DMS53 (cell line): ENCODE measurements at regions not wholly inside any gene's neighbourhood (a gene's known extent, or its start where the extent isn't known, plus 50 kb on each side); places are given as distances from the start of the nearest gene placed in this dataset.
"Not testable (repeated sequence)": the region's sequence is repeated elsewhere in the genome, so short reads cannot be mapped to it uniquely, and the experiment has no call there.

Source experiments
- DNase-seq: peaks from one replicate; lab custom pipeline; 2025; lab: John Stamatoyannopoulos, UW

DNA sequence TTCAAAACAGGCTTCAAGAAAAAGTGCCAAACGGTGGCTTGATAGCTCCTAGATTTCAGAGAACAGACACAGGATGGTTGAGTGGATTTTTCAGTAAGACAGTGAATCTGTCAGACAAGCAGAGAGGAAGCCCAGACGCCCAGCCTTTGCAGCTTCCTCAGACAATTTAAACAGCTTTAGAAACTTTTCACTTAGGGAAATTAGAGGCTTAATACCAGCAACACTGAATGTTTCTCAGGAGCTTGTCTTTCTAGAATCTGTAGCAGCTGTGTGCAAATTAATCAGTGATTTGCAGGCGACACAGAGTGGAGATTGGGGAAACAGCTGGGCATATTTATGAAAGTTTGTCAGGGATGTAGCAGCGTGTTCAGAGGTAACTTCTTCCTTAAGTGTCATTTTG lies 362.1 kb downstream of the GALC start:
- no peak for DNase-seq

DNA sequence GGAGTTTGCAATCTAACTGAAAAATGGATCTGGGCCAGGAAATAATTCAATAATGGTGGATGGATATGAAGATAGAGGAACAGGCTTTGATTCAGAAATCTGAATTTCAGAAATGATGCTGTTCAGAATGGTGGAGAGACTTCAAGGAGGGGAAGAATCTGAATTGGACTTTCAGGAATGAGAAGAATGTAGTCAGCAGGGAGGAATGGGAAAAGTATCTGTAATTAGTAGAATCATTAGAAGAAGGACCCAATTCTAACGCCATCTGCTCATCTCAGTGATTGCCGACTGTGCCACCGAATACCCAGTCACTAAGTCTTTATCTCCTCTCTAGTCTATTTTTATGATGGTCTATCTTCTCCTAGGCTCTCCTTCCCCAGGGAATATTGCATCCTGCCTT lies 363.2 kb downstream of the GALC start:
- no peak for DNase-seq

DNA sequence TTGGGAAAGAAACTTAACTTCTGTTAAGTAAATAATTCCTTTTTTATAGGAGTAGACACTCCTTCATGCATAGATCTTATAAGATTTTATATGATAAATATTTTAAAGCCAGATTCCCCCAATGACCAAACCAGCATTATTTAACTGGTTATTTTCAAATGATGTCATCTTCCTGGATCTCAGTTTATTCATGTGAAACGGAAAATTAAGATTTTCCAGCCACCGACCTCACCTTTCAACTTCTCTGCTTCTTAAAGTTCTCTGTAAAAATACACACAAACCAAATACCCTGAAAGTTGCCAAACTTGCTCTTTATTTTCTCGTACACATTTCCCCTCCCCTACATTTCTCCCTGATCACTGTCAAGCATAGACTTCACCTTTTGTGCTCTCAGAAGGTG lies 364.2 kb downstream of the GALC start:
- no peak for DNase-seq

DNA sequence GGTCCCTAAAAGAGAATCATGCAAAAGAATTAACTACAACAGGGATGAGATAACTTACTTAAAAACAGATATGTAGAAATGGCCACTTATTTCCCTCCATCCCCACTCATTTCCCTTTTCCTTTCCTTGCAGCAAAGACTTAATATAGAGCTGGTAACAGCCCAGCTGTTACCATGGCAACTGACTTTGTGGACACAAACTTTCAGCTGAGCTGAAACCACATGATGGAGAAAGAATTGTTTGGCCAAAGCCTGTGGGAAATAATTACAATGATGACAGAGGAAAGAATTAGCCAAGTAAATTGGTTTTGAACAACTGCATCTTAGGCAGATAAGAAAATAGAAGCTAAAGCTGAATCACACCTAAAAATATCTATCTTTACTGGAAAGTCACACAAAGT lies 364.9 kb downstream of the GALC start:
- peak; percentile 65 for DNase-seq

DNA sequence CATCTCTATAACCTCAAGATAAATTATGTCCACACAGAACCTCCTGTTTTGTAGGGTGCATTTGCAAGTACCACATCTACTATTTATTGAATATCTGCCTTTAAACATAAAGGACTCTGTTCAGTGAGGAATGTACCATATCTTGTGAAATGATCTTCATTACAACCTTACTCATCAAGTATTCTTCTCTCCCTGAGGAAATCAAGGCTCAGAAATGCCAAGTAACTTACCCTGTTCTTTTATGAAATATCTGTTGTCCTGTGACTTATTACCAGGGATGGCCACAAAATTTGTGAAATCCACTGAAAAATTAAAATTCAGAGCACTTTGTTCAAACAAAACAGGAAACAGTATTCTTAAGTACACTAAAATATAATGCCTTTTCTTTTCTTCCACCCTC lies 366.7 kb downstream of the GALC start:
- no peak for DNase-seq

DNA sequence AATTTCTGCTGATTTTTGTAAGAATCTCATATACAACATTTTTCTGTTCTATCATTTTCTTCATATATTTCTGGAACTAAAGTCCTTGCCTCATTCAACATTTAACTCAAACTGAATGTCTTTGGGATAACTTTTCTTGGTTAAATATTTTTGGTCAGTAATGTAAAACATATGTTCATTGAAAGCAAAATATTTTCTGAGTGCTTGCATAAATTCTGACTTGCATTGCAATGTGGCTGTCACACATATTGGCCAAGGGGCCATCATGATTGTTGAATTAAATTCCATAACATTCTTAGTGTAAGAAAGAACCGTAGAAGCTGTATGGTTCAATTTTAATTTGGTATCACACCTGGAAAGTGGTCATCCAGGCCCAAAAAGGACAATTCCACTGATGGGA lies 369.4 kb downstream of the GALC start:
- no peak for DNase-seq

DNA sequence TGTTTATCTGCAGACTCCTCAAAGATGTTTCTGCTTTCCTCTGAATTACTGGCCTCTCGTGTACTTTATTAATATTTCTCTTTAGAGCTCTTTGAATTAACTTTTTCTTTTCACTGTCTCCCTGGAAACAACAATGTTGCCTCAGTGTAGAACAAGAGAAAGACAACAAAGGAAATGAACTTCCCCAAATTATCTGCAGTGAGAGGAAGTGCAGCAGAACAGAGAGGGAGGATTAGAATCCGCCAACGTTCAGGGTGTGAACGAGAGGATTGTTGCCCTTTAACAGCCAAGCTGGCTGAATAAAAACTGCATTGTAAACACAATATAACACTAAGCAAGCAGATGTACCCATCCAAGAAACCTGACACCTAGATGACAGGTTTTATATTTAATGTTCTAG lies 375.9 kb downstream of the GALC start:
- no peak for DNase-seq

DNA sequence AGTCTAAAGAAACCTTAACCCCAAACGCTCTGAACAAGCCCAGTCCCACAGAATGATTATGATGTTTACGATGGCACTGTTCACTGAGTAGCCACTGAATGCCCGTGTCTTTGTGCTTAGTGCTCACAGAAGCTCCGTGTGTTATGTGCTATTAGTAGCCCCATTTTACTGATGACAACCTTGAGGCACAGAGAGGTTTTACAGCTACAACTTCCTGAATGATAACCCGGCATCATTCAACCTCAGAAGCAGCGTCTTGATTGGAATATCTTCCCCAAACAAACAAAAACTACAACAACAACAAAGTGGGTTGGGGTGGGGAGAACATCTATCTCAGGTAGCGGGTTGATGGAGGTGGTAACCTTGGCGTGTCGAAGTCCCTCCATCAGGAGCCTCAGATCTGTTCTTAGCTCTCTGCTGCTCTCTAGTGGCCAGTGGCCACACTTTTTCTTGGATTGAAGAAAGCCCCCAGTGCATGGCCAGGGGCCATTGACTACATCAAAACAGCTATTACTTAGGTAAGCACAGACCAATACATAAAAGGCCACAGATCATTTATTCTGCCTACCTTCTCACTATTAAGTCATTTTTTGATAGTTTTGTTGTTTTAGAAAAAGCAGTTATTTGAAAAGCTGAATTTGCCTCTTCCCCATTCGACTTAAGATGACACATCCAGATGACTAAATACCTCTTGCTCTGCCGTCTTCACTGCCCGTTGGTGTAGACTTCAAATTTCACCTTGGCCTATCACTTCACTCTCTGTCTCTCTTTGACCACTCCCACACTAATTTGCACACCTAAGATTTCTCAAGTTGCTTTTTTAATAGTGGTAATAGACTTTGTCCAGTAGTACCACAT lies 376.9 kb downstream of the GALC start:
- peak; percentile 77 for DNase-seq

DNA sequence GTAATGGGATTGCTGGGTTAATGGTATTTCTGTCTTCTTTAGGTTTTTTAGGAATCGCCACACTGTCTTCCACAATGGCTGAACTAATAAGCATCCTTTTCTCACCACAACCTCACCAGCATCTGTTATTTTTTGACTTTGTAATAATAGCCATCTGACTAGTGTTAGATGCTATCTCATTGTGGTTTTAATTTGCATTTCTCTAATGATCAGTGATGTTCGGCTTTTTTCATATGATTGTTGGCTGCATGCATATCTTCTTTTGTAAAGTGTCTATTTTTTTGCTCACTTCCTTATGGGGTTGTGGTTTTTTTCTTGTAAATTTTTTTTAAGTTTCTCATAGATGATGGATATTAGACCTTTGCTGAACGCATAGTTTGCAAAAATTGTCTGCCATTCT lies 377.9 kb downstream of the GALC start:
- DNase-seq = no peak

DNA sequence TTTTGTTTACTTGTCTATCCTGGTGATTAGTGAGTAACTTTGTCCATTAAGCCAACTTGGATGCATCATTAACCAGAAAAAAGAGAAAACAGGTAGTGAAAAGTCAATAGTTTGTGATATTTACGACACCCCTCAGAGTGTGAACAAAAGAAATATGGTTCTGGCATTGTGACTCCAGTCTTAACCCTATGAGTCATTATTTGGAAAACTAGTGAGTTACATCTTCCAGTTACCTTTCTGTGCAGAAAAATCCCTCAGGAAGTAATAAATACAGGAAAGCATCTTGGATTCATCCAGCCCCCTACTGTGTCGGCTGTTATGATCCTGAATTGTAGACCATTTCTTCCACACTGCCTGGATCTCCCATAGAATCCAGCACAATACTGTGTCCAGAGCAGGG lies 379.1 kb downstream of the GALC start:
- peak; percentile 34 for DNase-seq

DNA sequence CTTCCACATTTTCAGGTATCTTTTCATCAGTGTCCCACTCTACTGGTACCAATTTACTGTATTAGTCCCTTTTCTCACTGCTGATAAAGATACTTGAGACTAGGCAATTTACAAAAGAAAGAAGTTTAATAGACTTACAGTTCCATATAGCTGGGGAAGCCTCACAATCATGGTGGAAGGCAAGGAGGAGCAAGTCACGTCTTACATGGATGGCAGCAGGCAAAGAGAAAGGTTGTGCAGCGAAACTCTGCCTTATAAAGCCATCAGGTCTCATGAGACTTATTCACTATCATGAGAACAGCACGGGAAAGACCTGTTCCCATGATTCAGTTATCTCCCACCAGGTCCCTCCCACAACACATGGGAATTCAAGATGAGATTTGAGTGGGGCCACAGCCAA lies 385.9 kb downstream of the GALC start:
- not testable (repeated sequence) for DNase-seq

DNA sequence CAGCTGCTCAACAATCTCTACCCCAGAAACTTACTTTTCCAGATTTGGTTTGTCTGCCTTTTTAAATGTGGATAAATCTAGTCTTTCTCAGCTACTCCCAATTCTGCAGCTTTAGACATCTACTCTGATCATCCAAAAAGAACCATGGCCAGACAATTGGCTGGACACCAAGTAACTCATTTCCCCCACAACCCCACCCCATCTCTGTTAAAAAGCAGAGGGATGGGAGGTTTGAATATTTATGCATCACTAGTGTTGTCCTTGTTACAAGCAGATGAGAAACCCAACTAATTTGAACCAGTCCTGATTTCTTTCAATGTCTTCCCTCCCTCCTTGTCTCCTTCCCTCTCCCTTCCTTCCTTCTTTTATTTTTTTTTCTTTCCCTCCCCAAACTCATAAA lies 391.9 kb downstream of the GALC start:
- no peak for DNase-seq

DNA sequence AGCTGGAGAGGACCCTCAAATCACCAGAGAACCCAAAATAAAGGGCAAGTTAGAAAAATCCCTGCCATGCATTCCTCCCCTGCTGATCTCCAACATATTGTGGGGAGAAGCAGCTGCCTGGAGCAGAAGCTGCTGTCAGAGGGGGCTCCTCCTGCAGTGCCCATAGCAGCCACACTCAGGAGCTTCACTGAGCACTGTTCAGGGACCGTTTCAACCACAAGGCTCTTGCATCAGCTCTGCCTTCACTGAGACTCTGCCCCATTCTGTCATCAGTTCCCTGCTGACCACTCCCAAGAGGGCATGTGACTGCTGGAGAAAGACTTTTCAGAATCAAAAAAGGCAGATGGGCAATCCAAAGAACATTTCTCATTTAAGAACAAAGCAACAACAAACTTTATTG lies 392.7 kb downstream of the GALC start:
- no peak for DNase-seq

DNA sequence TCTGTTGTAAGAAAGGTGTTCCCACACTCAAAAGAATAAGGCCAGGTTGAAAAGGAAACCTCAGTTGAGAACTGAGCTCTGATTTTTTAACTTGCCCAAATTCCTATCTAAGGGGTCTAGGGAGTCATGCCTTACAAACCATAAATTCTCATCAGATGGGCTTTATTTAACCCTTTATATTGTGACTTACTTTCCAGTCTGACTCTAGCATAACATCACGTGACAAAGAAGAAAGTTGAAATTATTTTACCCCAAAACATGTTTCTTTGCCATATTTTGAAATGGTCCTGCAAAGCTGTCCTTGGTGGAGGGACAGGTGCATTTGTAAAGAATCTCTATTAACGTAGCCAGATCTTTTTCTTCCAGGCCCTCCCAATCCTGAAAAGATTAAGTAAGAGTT lies 411.7 kb downstream of the GALC start:
- DNase-seq = no peak

DNA sequence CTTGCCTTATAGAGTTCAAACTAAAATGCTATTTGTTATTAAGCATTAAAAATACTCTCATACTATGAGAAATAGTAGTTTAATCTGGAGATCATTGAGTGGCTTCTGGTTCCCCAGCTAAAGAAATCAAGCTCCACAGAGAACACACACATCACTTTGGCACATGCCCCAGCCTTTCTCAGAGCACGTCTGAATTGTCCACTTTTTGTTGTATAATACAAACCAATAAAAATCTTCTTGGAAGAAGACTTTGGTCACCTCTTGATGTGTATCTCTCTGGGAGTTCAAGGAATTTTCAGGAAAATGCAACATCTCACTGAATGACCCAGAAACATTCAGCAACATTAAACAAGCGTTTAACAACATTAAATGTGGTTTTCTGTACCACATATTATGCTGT lies 413.9 kb downstream of the GALC start:
- DNase-seq = no peak

DNA sequence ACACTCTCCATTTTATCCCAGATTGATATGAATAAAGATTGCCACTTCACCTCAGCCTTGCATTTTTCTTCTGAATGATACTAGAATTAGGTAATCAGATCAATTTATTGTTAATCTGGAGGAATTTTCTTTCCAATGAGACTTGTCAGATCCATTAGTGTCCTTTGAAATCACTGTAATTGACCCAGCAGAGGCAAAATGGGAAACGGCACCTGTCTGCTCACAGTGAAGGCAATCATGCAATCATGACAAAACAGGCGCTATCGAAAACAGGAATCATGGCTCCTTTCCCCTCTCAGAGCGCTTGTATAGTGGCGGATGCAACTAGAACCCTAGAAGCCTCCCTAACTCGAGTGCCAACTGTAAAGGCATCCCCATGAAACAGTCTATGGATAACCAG lies 417.6 kb downstream of the GALC start:
- DNase-seq = no peak

DNA sequence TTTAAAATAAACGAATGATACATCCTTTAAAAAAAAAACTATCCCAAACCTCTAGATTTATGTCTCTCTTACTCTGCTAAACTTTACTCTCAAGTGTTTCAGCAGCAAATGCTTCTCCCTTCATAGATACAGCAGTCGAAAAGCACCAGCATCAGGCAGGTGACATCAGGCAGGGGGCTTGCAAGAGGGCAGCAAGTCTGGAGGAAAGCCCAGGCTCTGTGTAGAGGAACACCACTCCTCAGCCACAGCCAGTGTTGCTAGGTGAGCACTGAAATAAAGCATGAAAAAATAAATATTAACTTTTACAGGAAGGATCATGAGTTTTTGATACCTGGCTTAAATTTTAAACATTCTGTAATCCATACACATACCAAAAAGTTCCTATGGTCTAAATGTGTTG lies 419.4 kb downstream of the GALC start:
- no peak for DNase-seq

DNA sequence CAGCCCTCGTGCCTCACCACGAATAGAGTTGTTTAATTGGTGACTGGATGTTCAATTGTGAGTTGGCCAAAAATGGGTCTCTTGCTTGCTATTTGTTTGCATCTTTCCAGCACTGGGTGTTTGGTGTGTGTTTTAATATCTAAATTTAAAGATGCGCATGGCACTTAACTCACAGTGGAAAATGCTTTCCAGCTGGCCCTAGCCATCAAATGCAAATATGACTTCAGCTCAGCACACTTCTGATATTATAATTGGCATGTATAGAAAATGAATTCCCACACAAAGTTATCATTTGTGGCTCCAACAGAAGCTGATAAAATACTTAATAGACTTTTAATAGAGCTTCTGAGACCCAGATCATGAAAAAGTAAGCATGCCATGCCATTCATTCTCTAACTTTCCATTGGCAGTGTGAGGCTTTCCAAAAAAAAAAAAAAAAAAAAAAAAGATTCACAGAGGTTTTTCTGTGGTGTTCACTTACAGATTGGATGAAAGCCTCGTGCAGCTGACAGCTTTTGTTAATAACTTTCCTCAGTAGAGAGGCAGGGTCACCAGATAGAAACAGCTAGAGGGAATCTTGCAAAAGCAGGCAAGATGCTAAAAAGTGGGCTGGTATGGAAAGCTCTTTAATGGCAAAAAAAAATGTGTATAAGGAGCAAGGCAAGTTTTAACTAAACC lies 425.2 kb downstream of the GALC start:
- DNase-seq = no peak

DNA sequence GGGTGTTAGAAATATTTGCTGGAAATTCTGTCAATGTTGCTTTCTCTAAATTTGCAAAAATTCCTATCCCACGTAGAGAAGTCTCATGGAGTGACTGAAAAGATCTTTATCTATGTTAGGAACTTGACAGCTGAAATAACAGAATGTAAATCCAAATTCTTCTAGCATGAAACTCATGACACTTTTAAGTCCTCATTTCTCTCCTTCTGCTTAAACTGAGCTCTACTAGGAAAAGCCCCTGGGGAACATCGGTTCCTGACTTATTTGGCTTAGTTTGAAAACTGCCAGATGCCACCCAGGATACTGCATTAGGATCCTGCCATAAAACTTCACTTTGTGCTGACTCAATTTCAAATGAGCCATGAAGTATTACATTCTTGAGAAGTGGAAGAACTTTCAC lies 426.0 kb downstream of the GALC start:
- DNase-seq = no peak

DNA sequence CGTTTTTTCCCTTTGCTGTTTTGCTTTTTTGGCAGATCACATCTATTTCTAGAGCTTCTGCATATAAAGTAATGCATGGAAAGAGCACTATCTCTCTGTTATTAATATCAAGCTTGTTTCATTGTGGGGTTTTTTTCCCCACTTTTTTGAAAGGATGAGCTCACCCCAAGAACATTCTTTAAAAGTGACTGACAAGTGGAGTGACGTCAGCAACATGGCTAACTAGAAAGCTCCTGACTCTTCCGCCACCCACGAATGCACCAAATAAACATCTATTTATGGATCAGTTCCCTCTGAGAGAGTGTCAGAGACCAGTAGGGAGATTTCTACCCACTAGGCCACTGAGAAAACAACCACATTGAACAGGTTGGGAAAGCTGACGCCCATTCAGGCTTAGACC lies 445.4 kb downstream of the GALC start:
- DNase-seq = no peak

DNA sequence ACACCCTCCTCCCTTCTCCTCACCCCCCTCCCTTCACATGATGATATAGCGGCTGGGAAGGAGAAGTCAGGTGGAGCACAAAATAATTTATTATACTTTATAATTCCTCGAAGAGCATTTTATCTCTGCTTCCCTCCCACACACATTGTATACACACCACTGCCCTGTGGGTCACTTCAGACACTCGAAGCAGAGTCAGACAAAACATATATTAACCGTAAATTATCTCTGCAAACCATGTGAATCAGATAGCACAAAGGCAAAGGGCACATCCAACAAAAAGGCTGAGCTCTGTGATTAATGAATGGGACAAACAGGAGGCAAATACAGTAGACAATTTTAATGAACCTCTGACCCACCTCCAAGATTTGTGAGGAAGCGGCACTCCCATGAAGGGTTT lies 450.7 kb downstream of the GALC start:
- DNase-seq = no peak

DNA sequence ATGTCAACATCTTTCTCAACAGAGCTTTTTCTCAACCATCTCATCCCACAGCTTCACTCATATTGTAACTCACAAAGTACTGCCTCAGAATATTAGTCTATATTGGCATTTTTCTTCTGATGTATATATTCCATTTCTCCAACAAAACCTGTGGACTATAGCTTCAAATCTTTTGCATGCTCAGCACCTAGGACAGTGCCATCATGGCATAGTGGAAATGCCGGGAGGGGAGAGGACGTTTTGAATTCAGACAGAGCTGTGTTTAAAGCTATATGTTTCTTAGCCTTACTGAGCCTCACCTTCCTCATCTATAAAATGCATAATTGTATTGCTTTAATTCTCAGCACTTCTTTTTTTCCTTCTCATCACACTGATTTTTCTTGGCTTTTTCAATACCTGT lies 452.6 kb downstream of the GALC start:
- DNase-seq = no peak

DNA sequence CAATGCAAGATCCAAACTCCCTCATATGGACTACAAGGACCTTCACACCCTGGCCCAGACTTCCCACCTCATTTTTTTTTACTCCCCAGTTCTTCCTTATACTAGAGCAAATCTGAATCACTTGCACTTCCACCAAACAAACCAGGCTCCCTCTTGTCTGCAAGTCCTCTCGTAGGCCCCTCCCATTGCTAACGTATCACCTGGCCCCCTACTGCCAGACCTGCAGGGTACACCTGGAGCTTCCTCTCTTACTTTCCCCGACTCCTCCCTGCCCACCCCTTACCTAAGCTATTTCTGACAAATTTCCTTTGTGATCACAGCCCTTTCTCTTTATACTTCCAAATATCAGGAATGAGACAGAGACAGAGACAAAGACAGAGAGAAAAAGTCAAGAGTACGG lies 463.9 kb downstream of the GALC start:
- peak; percentile 42 for DNase-seq

DNA sequence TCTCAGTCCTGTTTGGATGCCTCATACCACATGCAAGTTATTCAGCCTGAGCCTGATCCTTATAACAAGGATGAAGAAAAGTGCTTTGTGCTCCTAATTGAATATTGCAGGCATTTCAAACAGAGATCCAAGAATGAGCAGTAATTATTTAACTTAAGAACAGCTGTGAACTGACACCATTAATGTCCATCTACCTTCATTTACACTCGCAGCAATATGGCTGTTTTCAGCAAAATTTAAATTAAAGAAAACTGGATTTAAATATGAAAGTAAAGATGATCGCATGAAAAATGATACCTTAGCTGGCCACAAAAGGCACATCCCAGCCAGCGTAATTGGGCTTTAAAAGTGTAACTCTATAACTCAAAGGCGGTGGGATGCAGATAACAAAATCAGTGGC lies 466.3 kb downstream of the GALC start:
- no peak for DNase-seq
